GM12878 (cell line): ENCODE measurements at regions not wholly inside any gene's neighbourhood (a gene's known extent, or its start where the extent isn't known, plus 50 kb on each side); places are given as distances from the start of the nearest gene placed in this dataset.

Experiments
- ATAC-seq: fragments of 200-7000 bp; cut with Tn5 transposase; 3 replicates; pipeline ENCODE4 v1.9.1; 2020; ENCODE audit warnings: mild to moderate bottlenecking, moderate library complexity
- BruUV-seq: library from RNA; stranded (reverse); fragments of 400-500 nt; replicated peaks from 2 replicates; lab custom pipeline; 2021; lab: Mats Ljungman, UMichigan
- CTCF ChIA-PET: fragments of 300-600 bp; sonication (Branson Sonifier 250); formaldehyde crosslinking; extraction: SDS; loops from one replicate; lab custom pipeline; 2021; ENCODE audit warnings: inconsistent platforms; lab: Yijun Ruan, JAX
- POLR2A ChIA-PET: fragments of 350-600 bp; formaldehyde crosslinking; extraction: SDS; loops from one replicate; lab custom pipeline; 2021; ENCODE audit warnings: inconsistent platforms; lab: Charles Lee
- RAD21 ChIA-PET: fragments of 300-600 bp; sonication (Branson Sonifier 250); formaldehyde crosslinking; loops from one replicate; lab custom pipeline; 2023; ENCODE audit warnings: antibody characterized with exemption; ENCODE audit not compliant: unreplicated experiment; lab: Charles Lee
- SMC1A ChIA-PET: fragments of 300-600 bp; sonication (Branson Sonifier 250); formaldehyde crosslinking; loops from one replicate; lab custom pipeline; 2023; ENCODE audit not compliant: unreplicated experiment, uncharacterized antibody; lab: Charles Lee
- DNase-seq: peaks from one replicate; pipeline ENCODE4 v3.0.0-alpha.2; 2011; ENCODE audit warnings: low read depth, low spot score
- FAIRE-seq: peaks from 3 replicates; lab custom pipeline; 2011; peaks lifted over from hg19 to GRCh38; lab: Jason Lieb, UNC
- H2AFZ ChIP-seq: 2 replicates; pipeline ENCODE4 v1.6.0; 2011; ENCODE audit warnings: low read depth, low read length, control low read depth; ENCODE audit not compliant: control insufficient read depth
- H3K27ac ChIP-seq: 2 replicates; pipeline ENCODE4 v1.5.1; 2011; ENCODE audit warnings: control low read depth; ENCODE audit not compliant: control insufficient read depth, insufficient read depth
- H3K27me3 ChIP-seq, 2 experiments: replicated peaks in 1 of 2; 2 replicates each; pipeline versions ENCODE4 v1.6.0 to v1.6.1; 2011; ENCODE audit warnings: low read length in 1 of 2; ENCODE audit not compliant: control insufficient read depth in 2 of 2, insufficient read depth in 2 of 2
- H3K36me3 ChIP-seq, 2 experiments: 2 replicates each; pipeline ENCODE4 v1.5.1; 2011; ENCODE audit warnings: low read length in 1 of 2; ENCODE audit not compliant: control insufficient read depth in 2 of 2, insufficient read depth in 2 of 2
- H3K4me1 ChIP-seq: 2 replicates; pipeline ENCODE4 v1.6.1; 2011; ENCODE audit warnings: mild to moderate bottlenecking, low read length, moderate library complexity, mixed read lengths; ENCODE audit not compliant: control insufficient read depth, insufficient read depth
- H3K4me2 ChIP-seq: 2 replicates; pipeline ENCODE4 v1.6.0; 2011; ENCODE audit warnings: control low read depth; ENCODE audit not compliant: control insufficient read depth, insufficient read depth
- H3K4me3 ChIP-seq: fragments of 200-600 bp; sonication (generic); 2 replicates; pipeline ENCODE4 v1.5.1; 2016
- H3K79me2 ChIP-seq: 2 replicates; pipeline ENCODE4 v1.6.0; 2011; ENCODE audit warnings: low read length; ENCODE audit not compliant: control insufficient read depth, insufficient read depth
- H3K9ac ChIP-seq: 2 replicates; pipeline ENCODE4 v1.8.0; 2011; ENCODE audit warnings: low read length, control low read depth, mixed read lengths; ENCODE audit not compliant: control insufficient read depth, insufficient read depth
- H3K9me3 ChIP-seq: replicated peaks from 3 replicates; pipeline ENCODE4 v1.5.1; 2011; ENCODE audit warnings: mild to moderate bottlenecking, low read length; ENCODE audit not compliant: control insufficient read depth, insufficient read depth
- H4K20me1 ChIP-seq: 2 replicates; pipeline ENCODE4 v1.6.0; 2011; ENCODE audit not compliant: control insufficient read depth, insufficient read depth
- ASH2L ChIP-seq: fragments of 300-600, 200-600 bp; sonication (generic); IDR thresholded peaks from 2 replicates; pipeline ENCODE4 v1.6.1; 2017; ENCODE audit warnings: low read depth, mild to moderate bottlenecking, borderline replicate concordance
- CBFB ChIP-seq: IDR thresholded peaks from 2 replicates; pipeline ENCODE4 v1.6.1; 2016; ENCODE audit warnings: antibody characterized with exemption, low read depth
- CHD2 ChIP-seq: IDR thresholded peaks from 2 replicates; pipeline ENCODE4 v1.6.1; 2011; ENCODE audit warnings: low read depth, low read length, improper control_type of control experiment, borderline replicate concordance
- ESRRA ChIP-seq: IDR thresholded peaks from 2 replicates; pipeline ENCODE4 v1.6.1; 2012; ENCODE audit warnings: mild to moderate bottlenecking, low read length, improper control_type of control experiment
- HDAC2 ChIP-seq: fragments of 200-600 bp; sonication (generic); IDR thresholded peaks from 2 replicates; pipeline ENCODE4 v1.6.1; 2017
- MYC ChIP-seq: IDR thresholded peaks from 2 replicates; pipeline ENCODE4 v1.6.1; 2011; ENCODE audit warnings: mild to moderate bottlenecking, low read length, moderate library complexity, inconsistent platforms; ENCODE audit not compliant: insufficient read depth, insufficient replicate concordance, insufficient read length, severe bottlenecking
- SMAD5 ChIP-seq: IDR thresholded peaks from 2 replicates; pipeline ENCODE4 v1.6.1; 2016; ENCODE audit warnings: antibody characterized with exemption, low read depth
- SRF ChIP-seq, 2 experiments: IDR thresholded peaks; 2 replicates each; pipeline ENCODE4 v1.6.1; 2011; ENCODE audit warnings: low read depth in 2 of 2, low read length in 2 of 2, mild to moderate bottlenecking in 1 of 2, moderate library complexity in 1 of 2
- TCF12 ChIP-seq: IDR thresholded peaks from 2 replicates; pipeline ENCODE4 v1.6.1; 2011; ENCODE audit warnings: low read depth, mild to moderate bottlenecking, low read length
- ZNF24 ChIP-seq: fragments of 450-650 bp; IDR thresholded peaks from 2 replicates; pipeline ENCODE4 v1.6.1; 2017; ENCODE audit warnings: antibody characterized with exemption, mild to moderate bottlenecking
- ZZZ3 ChIP-seq: IDR thresholded peaks from 2 replicates; pipeline ENCODE4 v1.6.1; 2011; ENCODE audit warnings: low read depth; ENCODE audit not compliant: control insufficient read depth, insufficient read length
- WGBS: methylation state at CpG from one replicate; pipeline ENCODE4 v1.1.6; 2016; ENCODE audit warnings: low lambda C conversion rate; ENCODE audit not compliant: insufficient replicate concordance, insufficient coverage; ENCODE audit errors: missing lambda C conversion rate; 5-methylcytosine and 5-hydroxymethylcytosine counted together
- in situ Hi-C: fragments of 300-500 bp; cut with MboI; formaldehyde crosslinking; loops from 9 replicates; pipeline ENCODE4 v1.14.3; 2018; ENCODE audit warnings: mixed read lengths
- intact Hi-C: fragments of 100-400 bp; cut with micrococcal nuclease; formaldehyde crosslinking; loops from one replicate; pipeline ENCODE4 v1.14.2; 2022; ENCODE audit not compliant: unreplicated experiment
- TF ChIP-seq, protein P1 (sequence below): fragments of 450-650 bp; conservative IDR thresholded peaks from 2 replicates; pipeline ENCODE4 v1.6.1; 2017; ENCODE audit warnings: mild to moderate bottlenecking, moderate library complexity
- TF ChIP-seq, protein P2 (sequence below): fragments of 450-650 bp; formaldehyde crosslinking; IDR thresholded peaks from 2 replicates; pipeline ENCODE4 v1.4.0; 2020; ENCODE audit warnings: mild to moderate bottlenecking, moderate library complexity
- TF ChIP-seq, protein P3 (sequence below): IDR thresholded peaks from 2 replicates; pipeline ENCODE4 v1.6.1; 2012; ENCODE audit warnings: low read length, inconsistent platforms

DNA sequence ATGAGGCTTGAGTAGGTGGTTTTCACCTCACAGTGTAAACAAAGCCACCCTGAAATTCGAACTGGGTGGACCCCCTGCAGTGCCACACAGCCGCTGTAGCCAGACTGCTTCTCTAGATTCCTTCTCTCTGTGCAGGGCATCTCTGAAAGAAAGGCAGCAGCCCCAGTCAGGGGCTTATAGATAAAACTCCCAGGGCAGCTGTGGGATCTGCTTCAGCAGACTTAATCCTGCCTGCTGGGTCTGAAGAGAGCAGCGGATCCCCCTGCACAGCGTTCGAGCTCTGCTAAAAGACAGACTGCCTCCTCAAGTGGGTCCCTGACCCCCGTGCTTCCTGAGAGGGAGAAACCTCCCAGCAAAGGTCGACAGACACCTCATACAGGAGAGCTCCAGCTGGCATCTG, 71.4 kb downstream of the CARTPT start:
- ATAC-seq, result no peak
- Histone ChIP-seq H3K9me3 (no peaks in the 10 kb centered on the region; the same call in 2 of the 3 replicates), H3K79me2 (no peaks in the 10 kb centered on the region), H3K9ac (no peak overlapping the region), H3K4me1 (no peaks in the 10 kb centered on the region), H3K27ac (no peak overlapping the region), H2AFZ (no peak overlapping the region), H3K27me3 (no peaks in the 10 kb centered on the region; a peak in 1 of 4 replicates)
- no peak for FAIRE-seq
- RAD21 ChIA-PET, result no interaction called here
- SMC1A ChIA-PET, result no interaction called here
- POLR2A ChIA-PET, result no interaction called here
- no peak for DNase-seq
- intact Hi-C loops, result no loop called here
- TF ChIP-seq ESRRA (no peak), SMAD5 (no peak), CHD2 (no peak), TCF12 (no peak), ASH2L (no peak), ZZZ3 (no peak), ZNF24 (no peak), SRF (IDR thresholded peaks at IDR 0.05; ENCODE audit: low read depth in 2 of 2, low read length in 2 of 2) (no peak), HDAC2 (no peak), MYC (no peak), CBFB (no peak)
- TF ChIP-seq, protein P1, sequence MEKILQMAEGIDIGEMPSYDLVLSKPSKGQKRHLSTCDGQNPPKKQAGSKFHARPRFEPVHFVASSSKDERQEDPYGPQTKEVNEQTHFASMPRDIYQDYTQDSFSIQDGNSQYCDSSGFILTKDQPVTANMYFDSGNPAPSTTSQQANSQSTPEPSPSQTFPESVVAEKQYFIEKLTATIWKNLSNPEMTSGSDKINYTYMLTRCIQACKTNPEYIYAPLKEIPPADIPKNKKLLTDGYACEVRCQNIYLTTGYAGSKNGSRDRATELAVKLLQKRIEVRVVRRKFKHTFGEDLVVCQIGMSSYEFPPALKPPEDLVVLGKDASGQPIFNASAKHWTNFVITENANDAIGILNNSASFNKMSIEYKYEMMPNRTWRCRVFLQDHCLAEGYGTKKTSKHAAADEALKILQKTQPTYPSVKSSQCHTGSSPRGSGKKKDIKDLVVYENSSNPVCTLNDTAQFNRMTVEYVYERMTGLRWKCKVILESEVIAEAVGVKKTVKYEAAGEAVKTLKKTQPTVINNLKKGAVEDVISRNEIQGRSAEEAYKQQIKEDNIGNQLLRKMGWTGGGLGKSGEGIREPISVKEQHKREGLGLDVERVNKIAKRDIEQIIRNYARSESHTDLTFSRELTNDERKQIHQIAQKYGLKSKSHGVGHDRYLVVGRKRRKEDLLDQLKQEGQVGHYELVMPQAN, result no peak
- TF ChIP-seq, protein P2, sequence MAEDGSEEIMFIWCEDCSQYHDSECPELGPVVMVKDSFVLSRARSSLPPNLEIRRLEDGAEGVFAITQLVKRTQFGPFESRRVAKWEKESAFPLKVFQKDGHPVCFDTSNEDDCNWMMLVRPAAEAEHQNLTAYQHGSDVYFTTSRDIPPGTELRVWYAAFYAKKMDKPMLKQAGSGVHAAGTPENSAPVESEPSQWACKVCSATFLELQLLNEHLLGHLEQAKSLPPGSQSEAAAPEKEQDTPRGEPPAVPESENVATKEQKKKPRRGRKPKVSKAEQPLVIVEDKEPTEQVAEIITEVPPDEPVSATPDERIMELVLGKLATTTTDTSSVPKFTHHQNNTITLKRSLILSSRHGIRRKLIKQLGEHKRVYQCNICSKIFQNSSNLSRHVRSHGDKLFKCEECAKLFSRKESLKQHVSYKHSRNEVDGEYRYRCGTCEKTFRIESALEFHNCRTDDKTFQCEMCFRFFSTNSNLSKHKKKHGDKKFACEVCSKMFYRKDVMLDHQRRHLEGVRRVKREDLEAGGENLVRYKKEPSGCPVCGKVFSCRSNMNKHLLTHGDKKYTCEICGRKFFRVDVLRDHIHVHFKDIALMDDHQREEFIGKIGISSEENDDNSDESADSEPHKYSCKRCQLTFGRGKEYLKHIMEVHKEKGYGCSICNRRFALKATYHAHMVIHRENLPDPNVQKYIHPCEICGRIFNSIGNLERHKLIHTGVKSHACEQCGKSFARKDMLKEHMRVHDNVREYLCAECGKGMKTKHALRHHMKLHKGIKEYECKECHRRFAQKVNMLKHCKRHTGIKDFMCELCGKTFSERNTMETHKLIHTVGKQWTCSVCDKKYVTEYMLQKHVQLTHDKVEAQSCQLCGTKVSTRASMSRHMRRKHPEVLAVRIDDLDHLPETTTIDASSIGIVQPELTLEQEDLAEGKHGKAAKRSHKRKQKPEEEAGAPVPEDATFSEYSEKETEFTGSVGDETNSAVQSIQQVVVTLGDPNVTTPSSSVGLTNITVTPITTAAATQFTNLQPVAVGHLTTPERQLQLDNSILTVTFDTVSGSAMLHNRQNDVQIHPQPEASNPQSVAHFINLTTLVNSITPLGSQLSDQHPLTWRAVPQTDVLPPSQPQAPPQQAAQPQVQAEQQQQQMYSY, result no peak
- TF ChIP-seq, protein P3, sequence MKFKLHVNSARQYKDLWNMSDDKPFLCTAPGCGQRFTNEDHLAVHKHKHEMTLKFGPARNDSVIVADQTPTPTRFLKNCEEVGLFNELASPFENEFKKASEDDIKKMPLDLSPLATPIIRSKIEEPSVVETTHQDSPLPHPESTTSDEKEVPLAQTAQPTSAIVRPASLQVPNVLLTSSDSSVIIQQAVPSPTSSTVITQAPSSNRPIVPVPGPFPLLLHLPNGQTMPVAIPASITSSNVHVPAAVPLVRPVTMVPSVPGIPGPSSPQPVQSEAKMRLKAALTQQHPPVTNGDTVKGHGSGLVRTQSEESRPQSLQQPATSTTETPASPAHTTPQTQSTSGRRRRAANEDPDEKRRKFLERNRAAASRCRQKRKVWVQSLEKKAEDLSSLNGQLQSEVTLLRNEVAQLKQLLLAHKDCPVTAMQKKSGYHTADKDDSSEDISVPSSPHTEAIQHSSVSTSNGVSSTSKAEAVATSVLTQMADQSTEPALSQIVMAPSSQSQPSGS, result no peak
- TF ChIP-seq, all 136 proteins: peak for 0
- in situ Hi-C loops, result loop anchor here (25.0 kb wide), 1 partner anchor 747 kb away; no protein-coding TSS in a partner anchor
- BruUV-seq, result no TSS peak
- no peak overlapping the region for H3K4me3 ChIP-seq
- no peaks in the 10 kb centered on the region for H4K20me1 ChIP-seq
- no peaks in the 10 kb centered on the region for H3K36me3 ChIP-seq
- no peak overlapping the region for H3K4me2 ChIP-seq
- 42% methylated on average over 7 of the region's 7 CpGs for WGBS
- CTCF ChIA-PET, result no interaction called here
